Aorta (tissue), 5 donors: ENCODE measurements at regions not wholly inside any gene's neighbourhood (a gene's known extent, or its start where the extent isn't known, plus 50 kb on each side); places are given as distances from the start of the nearest gene placed in this dataset.
"Not testable (repeated sequence)": the region's sequence is repeated elsewhere in the genome, so short reads cannot be mapped to it uniquely, and the experiment has no call there.

ENCODE experiments used
- ATAC-seq: fragments of 200-7000 bp; cut with Tn5 transposase; one replicate; pipeline ENCODE4 v1.9.1; 2022; ENCODE audit warnings: moderate library complexity; ENCODE audit not compliant: low FRiP score
- DNase-seq, 2 donors: peaks; one replicate each; pipeline ENCODE4 v3.0.0-alpha.2; 2020
- H3K27ac ChIP-seq, 2 donors: one replicate each; pipeline ENCODE4 v1.5.1; 2013; ENCODE audit warnings: low read length in 2 of 2, mild to moderate bottlenecking in 2 of 2, moderate library complexity in 2 of 2, control low read depth in 1 of 2, inconsistent platforms in 1 of 2, low read depth in 1 of 2
- H3K27me3 ChIP-seq, 2 donors: one replicate each; pipeline ENCODE4 v1.6.1; 2013; ENCODE audit warnings: control low read depth in 1 of 2, low read length in 1 of 2, mild to moderate bottlenecking in 1 of 2, moderate library complexity in 1 of 2; ENCODE audit not compliant: insufficient read depth in 2 of 2, control insufficient read depth in 1 of 2
- H3K36me3 ChIP-seq, 2 donors: one replicate each; pipeline ENCODE4 v1.6.1; 2013; ENCODE audit warnings: control low read depth in 1 of 2, low read length in 1 of 2, mild to moderate bottlenecking in 1 of 2; ENCODE audit not compliant: insufficient read depth in 2 of 2, control insufficient read depth in 1 of 2
- H3K4me1 ChIP-seq, 2 donors: one replicate each; pipeline ENCODE4 v1.6.1; 2013; ENCODE audit warnings: low read length in 2 of 2, control low read depth in 1 of 2, mild to moderate bottlenecking in 1 of 2, moderate library complexity in 1 of 2; ENCODE audit not compliant: insufficient read depth in 2 of 2, control insufficient read depth in 1 of 2
- H3K4me3 ChIP-seq, 2 donors: one replicate each; pipeline ENCODE4 v1.5.1; 2013; ENCODE audit warnings: low read length in 2 of 2, control low read depth in 1 of 2, mild to moderate bottlenecking in 1 of 2
- H3K9me3 ChIP-seq: one replicate; pipeline ENCODE4 v1.6.1; 2013; ENCODE audit warnings: mild to moderate bottlenecking, low read length; ENCODE audit not compliant: control insufficient read depth
- WGBS, 2 donors: extraction: QIAGEN DNeasy Blood & Tissue Kit; methylation state at CpG; one replicate each; pipeline ENCODE4 v1.1.7; 2013; 5-methylcytosine and 5-hydroxymethylcytosine counted together
- intact Hi-C, 2 donors: fragments of 100-400 bp; cut with DNase I; formaldehyde crosslinking; loops; one replicate each; pipeline versions ENCODE4 v1.14.2 to v1.15.0; 2022
- donor health status: healthy with polysubstance abuse.
- donor health status: Bipolar disorder and iron deficiency.
- donor health status: DM: no; HTN: no; CAD: no.
- donor health status: DM: no; HTN: no; CAD: no.
- donor health status: DM: yes; HTN: yes; CAD: no.

- Histone ChIP-seq H3K9me3 (no peaks in the 10 kb centered on the region), H3K4me1 (no peaks in the 10 kb centered on the region), H3K4me3 (no peak overlapping the region), H3K36me3 (no peaks in the 10 kb centered on the region), H3K27me3 (no peaks in the 10 kb centered on the region), H3K27ac (no peak overlapping the region)
- intact Hi-C loops: no loop called here
- WGBS, 2 donors: 72 to 80% methylated on average over 3 of the region's 3 CpGs
- ATAC-seq: no peak
- DNase-seq: no peak
These were observed 111.7 kb downstream of the PABPC4L start for GRCh38 chr4:134089885-134090284.

- ATAC-seq (no peak), DNase-seq (no peak)
- no peak overlapping the region for H3K4me3 ChIP-seq
- no peak overlapping the region for H3K27ac ChIP-seq
- intact Hi-C loops: no loop called here
- WGBS, 2 donors: 64 to 66% methylated on average over 2 of the region's 2 CpGs
- H3K9me3 ChIP-seq: no peaks in the 10 kb centered on the region
- H3K27me3 ChIP-seq: no peaks in the 10 kb centered on the region
- H3K4me1 ChIP-seq: no peaks in the 10 kb centered on the region
- no peaks in the 10 kb centered on the region for H3K36me3 ChIP-seq
These were observed 116.1 kb downstream of the PABPC4L start for GRCh38 chr4:134085496-134085895.

- H3K27me3 ChIP-seq, H3K4me1 ChIP-seq, intact Hi-C loops, ATAC-seq, H3K9me3 ChIP-seq, H3K36me3 ChIP-seq, DNase-seq, H3K4me3 ChIP-seq, H3K27ac ChIP-seq: not testable (repeated sequence)
- 96% methylated on average over 15 of the region's 15 CpGs for WGBS, 2 donors
These were observed 122.5 kb downstream of the PABPC4L start for GRCh38 chr4:134079085-134079484.

GRCh38 chr4:134078230-134078914, 123.2 kb downstream of the PABPC4L start:
- Histone ChIP-seq H3K27me3 (no peaks in the 10 kb centered on the region), H3K4me1 (no peaks in the 10 kb centered on the region), H3K9me3 (no peaks in the 10 kb centered on the region), H3K36me3 (no peaks in the 10 kb centered on the region), H3K27ac (no peak overlapping the region), H3K4me3 (peak overlapping the region in 1 of 2 donors; percentile 26)
- intact Hi-C loops: no loop called here
- ATAC-seq (no peak), DNase-seq (no peak)
- 65 to 69% methylated on average over 11 of the region's 11 CpGs for WGBS, 2 donors

GRCh38 chr4:134073711-134074110, 127.9 kb downstream of the PABPC4L start:
- no peaks in the 10 kb centered on the region for H3K4me1 ChIP-seq
- intact Hi-C loops: no loop called here
- no peaks in the 10 kb centered on the region for H3K27me3 ChIP-seq
- H3K9me3 ChIP-seq: no peaks in the 10 kb centered on the region
- ATAC-seq (no peak), DNase-seq (no peak)
- H3K27ac ChIP-seq: no peak overlapping the region
- WGBS, 2 donors: 85 to 89% methylated on average over 2 of the region's 2 CpGs
- H3K4me3 ChIP-seq: no peak overlapping the region
- H3K36me3 ChIP-seq: no peaks in the 10 kb centered on the region

- Histone ChIP-seq H3K4me1 (no peaks in the 10 kb centered on the region), H3K9me3 (no peaks in the 10 kb centered on the region), H3K4me3 (no peak overlapping the region), H3K27ac (no peak overlapping the region), H3K36me3 (no peaks in the 10 kb centered on the region), H3K27me3 (no peaks in the 10 kb centered on the region)
- intact Hi-C loops: no loop called here
- no peak for DNase-seq
- ATAC-seq: no peak
These were observed 129.5 kb downstream of the PABPC4L start for GRCh38 chr4:134072137-134072536.

GRCh38 chr4:134070174-134070573, 131.4 kb downstream of the PABPC4L start:
- Histone ChIP-seq H3K4me3 (no peak overlapping the region), H3K9me3 (no peaks in the 10 kb centered on the region), H3K27me3 (no peaks in the 10 kb centered on the region), H3K27ac (no peak overlapping the region), H3K36me3 (no peaks in the 10 kb centered on the region), H3K4me1 (no peaks in the 10 kb centered on the region)
- intact Hi-C loops: no loop called here
- DNase-seq (no peak), ATAC-seq (peak; percentile 49)
- WGBS, 2 donors: 95 to 97% methylated on average over 6 of the region's 6 CpGs

- Histone ChIP-seq H3K27me3 (no peaks in the 10 kb centered on the region), H3K4me3 (no peak overlapping the region), H3K4me1 (no peaks in the 10 kb centered on the region), H3K9me3 (peaks cover 5% of the 10 kb centered on the region), H3K27ac (no peak overlapping the region), H3K36me3 (no peaks in the 10 kb centered on the region)
- WGBS, 2 donors: 94 to 98% methylated on average over 3 of the region's 3 CpGs
- DNase-seq (no peak), ATAC-seq (no peak)
- intact Hi-C loops: no loop called here
These were observed 144.2 kb downstream of the PABPC4L start for GRCh38 chr4:134057356-134057755.

- H3K27me3 ChIP-seq, H3K27ac ChIP-seq, ATAC-seq, DNase-seq, H3K36me3 ChIP-seq, H3K4me1 ChIP-seq, intact Hi-C loops, H3K4me3 ChIP-seq, H3K9me3 ChIP-seq: not testable (repeated sequence)
- WGBS, 2 donors: 86 to 92% methylated on average over 6 of the region's 6 CpGs
These were observed 155.4 kb downstream of the PABPC4L start for GRCh38 chr4:134046221-134046620.
